ENCODE measurements at regions not wholly inside any gene's neighbourhood (a gene's known extent, or its start where the extent isn't known, plus 50 kb on each side); places are given as distances from the start of the nearest gene placed in this dataset.
"Not testable (repeated sequence)": the region's sequence is repeated elsewhere in the genome, so short reads cannot be mapped to it uniquely, and the experiment has no call there.

DNA sequence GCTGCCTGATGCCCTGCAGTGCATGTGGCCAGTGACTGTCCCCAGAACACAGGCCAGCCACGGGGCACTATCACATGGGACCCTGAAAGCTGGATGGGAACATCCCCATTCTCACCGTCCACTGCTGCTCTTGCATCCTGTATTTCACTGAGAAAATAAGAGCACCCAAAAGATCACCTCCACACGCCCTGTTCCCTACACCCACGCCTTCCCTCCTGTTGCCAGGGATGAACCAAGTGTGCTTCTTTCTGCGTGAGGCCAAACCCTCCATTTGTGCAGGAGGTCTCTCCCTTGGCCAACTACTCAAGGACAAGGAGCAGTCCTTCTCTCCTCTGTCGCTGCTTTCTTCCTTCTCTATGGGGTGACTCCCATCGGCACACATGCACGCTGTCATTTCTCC is 118.3 kb downstream of the LRRC37A3 start:
- DNase-seq, result not testable (repeated sequence)

DNA sequence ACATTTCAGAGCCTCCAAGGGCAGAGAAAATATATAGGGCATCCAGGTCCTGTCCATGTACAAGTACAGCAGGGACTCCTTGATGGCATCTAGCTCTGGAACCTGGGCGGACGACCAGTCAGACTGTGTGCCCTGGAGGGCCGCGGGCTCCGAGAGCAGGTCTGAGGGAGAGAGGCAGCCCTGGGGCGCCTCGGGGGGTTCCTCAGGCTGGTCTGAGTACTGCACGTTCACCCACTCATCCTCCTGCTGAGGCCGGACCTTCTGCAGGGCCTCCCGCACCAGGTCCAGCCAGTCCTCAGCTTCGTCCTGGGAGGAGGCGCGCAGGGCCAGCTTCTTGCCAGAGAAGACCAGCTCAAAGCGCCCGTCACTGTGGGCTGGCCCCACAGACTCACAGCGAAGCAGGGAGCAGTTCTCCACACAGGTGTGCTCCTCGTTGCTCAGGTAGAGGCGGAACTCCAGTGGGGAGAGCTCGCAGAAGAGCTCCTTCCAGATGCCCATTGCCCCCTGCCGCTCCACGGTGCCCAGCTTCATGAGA is 118.8 kb downstream of the LRRC37A3 start:
- DNase-seq, result not testable (repeated sequence)

DNA sequence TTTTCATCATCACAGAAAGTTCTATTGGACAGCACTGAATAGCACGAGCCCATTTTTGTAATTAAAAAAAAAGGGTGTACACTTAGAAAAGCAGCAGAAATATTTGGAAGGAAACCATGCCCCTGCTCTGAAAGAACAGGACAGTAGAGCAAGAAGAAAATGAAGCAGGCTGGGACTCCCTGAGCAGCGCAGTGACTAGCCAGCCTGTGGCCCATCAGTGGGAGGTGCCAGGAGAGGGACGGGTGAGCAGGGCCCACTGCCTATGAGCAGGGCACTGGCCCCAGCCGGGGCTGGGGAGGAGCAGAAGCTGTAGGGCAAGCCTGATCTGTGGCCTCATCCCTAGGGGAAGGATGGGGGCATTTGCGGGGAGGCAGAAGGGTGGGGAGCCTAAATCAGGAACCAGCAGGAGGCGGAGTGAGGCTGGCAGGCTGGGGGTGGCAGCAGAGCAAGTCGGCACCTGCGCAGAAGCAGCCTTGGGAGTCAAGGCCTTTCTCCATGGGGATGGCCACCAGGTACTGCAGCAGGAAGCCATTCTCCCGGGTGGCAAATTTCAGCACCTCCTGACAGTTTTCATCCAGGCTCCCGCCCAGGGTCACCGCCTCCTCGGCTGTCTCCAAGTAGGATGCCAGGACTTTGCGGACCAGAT is 119.6 kb downstream of the LRRC37A3 start:
- DNase-seq, result not testable (repeated sequence)

DNA sequence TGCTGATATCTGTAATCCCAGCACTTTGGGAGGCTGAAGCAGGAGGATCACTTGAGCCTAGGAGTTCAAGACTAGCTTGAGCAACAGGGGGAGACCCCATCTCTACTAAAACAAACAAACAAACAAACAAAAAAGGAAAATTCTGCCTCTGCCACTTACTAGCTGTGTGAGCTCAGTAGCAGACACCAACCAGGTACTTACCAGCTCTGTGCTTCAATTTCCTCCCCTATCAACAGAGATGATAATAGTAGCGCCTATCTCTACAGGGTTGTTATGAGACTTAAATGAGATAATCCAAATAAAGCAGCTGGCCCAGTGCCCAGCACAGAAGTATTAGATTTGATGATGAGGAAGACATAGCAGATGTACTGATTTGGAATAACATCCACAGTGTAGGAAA is 120.3 kb downstream of the LRRC37A3 start:
- not testable (repeated sequence) for DNase-seq

DNA sequence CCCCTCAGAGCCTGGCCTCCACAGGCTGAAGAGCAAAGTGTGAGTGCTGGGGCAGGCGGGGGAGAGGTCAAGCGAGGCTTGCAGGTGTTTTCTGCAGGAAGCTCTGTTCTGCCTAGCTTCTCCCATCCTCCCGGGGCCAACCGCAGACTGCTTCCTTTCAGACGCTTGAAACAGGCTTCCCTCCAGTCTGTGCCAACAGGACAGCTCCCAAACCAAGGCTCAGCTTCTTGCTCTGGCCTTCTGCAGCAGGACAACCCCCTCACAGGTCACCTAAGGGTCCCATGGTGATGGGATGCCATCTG is 120.8 kb downstream of the LRRC37A3 start:
- not testable (repeated sequence) for DNase-seq

DNA sequence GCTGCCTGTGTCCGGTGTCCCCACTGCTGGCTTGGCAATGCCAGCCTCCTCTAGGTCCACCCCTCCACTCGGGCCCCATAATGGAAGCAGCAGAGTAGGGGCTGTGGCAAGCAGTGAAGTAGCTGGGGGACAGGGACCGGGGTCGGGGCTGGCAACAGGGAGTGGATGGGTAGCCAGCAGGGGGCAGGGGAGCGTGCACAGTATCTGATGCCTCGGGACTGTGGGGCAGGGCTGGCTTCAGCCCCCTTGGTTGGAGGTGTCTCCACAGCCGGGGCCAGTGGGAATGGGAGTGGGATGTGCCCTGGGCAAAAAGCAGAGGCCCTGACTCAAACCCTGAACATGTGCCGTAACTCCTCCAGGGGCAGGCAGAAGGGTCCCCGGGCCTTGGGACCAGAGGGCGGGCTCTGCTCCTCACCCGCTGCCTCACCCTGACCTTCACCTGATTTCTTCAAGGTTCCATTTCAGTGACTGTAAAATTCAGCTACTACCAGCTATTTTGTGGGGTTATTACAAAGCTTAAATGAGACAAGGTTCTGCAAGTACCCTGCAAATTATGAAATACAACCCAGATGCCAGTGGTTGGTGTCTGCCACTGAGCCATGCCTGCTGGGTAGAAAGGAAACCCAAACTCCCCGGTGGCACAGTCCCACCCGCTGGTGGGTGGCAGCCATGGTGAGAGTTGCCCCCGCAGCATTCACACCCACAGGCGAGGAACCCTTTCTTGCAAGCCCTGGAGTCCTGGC is 121.4 kb downstream of the LRRC37A3 start:
- DNase-seq, result not testable (repeated sequence)

DNA sequence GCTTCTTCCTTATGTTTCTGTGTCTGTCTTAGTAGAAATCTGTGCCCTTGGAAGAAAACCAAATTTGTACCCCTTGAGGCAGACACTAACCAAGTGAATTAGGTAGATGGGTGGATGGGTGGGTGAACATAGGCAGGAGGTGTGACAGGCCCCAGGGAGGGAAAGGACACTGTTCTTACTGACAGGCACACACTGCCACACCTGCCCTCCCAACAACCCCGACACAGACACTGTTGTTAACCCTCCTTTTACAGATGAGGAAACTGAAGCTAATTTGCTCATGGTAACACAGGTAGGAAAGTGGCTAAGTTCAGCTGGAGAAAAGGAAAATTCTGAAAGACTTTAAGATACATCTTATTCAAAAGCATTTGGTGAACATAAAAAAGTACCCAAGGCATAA is 123.9 kb downstream of the LRRC37A3 start:
- DNase-seq, result not testable (repeated sequence)

DNA sequence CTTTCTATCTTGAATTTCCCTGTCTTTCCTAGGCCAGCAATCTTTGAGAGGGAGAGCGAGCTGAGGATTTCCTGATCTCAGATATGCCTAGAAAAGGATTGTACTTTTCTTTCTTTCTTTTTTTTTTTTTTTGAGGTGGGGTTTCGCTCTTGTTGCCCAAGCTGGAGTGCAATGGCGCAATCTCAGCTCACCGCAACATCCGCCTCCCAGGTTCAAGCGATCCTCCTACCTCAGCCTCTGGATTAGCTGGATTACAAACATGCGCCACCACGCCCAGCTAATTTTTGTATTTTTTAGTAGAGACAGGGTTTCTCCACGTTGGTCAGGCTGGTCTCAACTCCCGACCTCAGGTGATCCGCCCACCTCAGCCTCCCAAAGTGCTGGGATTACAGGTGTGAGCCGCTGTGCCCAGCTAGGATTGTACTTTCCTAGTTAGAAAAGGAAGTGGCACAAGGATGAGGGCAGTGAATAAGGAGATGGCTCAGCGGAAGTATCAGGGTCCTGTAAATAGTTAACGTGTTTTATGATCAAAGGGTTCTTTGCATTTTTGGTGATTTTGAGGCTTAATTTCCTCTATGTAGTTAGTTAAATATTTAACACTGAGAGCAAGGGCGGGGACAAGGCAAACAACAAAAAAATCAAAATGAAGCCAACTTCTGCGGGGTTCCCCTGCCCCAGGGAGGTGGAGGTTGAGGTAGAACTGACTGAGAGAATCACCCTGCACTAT is 124.6 kb downstream of the LRRC37A3 start:
- DNase-seq, result not testable (repeated sequence)

DNA sequence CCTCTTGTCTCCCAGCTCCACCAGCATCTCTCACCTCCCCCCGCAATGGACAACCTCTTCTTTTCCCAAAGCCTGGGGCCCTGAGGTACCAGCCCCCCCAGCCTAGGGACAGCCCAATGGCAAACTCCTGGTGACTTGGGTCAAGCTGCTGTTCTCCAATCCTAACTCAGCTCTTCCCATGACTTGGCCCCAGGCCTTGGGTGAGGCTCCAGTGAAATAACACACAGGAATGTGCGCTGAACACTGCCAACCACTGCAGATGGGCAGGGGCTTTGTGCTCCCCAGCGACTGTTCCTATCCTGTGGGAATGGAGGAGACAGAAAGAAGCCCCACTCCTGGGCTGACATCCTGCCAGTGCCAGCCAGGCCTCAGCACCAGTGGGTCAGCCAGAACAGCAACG is 125.2 kb downstream of the LRRC37A3 start:
- DNase-seq, result not testable (repeated sequence)

DNA sequence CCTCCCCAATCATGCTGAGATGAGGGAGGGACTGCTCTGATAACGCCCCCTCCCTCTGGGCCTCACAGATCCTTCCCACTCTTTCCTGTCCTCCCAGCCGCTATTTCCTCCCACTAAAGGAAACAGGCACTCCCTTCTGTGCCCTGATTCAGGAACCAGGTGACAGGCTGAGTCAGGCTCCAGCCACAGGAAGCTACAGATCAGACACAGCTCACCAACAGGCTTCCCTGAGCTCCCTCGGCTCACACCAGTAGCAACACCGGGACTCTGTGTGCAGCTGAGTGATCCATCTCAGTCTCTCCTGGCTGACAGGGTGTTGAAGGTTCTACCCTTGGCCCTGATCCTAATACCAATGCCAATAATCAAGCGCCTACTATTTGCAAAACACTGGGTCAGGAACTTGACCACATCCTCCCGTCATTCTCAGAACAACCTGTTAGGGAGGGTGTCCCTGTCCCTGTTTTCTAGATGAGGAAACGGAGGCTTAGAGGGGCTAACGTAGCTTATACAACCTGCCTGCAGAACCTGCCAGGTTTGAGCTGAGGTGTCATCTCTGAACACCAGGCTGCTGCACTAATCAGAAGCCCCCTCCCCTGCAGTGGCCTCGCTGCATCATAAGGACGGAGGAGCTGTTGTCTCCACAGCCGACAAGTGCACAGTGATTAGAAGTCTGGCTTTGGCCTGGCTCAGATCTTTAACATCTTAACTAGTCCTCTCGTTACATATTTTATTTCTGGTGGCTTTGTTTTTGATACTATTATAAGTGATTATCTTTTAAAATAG is 126.3 kb downstream of the LRRC37A3 start:
- peak; percentile 43 for DNase-seq

DNA sequence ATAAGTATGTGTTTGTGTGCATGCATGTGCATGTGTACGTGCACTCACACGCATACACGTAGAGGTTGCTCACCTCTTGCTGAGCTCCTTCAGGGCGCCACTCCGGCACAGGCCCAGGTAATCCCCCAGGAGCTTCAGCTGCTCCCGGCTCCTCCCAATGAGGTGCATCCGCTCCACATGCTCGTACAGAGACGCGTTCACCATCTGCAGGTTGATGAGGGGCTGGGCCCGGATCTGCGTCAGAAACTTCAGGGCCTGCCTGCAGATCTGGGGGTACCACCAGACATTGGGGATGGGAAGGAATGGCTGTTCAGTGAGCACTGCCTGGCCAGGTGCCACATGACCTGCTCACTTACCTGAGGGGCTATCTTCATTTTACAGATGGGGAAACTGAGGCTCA is 127.0 kb downstream of the LRRC37A3 start:
- DNase-seq, result not testable (repeated sequence)

DNA sequence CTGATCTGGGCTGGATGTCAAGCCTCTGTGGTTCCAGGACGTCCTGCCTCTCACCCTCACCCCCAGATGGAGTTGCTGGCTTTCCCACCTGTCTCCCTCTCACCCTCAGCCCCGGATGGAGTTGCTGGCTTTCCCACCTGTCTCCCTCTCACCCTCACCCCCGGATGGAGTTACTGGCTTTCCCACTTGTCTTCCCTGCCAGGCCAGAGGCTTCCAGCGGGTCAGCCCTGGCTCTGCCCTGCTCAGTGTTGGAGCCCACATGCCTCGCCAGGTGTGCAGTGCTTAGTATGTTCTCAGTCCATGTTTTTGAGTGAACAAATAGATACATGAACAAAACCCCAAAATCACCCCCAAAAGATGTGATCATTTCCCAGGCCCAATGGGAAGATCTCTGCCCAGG is 127.6 kb downstream of the LRRC37A3 start:
- DNase-seq, result not testable (repeated sequence)

DNA sequence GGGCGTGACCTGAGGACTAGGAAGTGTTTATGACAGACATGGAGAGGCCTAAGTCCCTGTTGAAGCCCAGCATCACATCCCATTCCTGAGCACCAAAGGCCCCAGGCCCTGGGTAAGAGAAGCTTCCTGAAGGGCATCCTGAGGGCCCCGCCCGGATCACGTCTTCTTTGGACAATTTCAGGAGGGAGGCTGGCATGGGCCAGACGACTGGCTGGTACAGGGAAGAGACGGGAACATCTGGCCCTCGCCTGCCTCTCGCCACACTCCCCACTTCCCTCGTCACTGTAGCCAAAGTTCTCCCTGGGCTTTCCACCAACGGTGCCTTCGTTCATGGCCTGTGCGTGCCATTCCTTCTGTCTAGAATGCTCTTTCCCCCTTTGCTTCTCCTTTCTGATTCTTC is 128.1 kb downstream of the LRRC37A3 start:
- not testable (repeated sequence) for DNase-seq

DNA sequence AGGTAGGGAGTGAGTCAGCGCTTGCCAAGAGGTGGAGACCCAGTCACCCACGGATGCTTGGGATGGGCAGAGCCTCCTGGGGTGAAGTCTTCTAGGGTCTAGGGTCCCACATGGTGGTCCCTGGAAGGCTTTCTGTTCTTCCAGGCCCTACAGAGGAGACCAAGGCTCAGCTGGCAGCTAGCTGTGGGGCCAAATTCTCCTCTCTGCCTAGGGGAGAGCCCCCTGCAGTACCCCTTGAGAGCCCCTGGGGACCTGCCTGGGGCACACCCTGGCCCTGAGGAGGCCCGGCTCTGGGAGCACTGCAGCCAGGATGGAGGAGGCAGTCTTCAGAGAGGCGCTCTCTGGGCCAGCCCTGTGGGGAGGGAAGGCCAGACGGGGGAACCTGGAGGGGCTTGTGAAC is 128.6 kb upstream of the SMURF2 start:
- not testable (repeated sequence) for DNase-seq

DNA sequence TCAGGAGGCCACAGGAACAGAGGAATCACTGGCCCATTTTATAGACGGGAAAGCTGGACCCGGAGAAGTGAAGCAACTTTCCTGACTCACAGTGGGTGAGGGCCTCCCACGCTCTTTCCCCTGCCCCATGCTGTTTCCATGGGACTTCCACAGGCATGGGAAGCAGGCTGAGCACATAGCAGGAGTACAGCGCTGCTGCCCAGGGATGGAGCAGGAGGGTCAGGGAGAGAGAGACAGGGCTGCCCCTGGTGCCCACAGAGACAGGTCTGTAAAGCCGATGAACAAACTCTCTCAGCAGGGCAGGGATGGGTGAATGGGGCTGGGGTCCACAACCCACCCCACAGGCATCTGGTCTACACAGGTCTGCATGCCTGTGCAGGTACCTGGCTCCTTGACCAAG is 128.1 kb upstream of the SMURF2 start:
- DNase-seq, result not testable (repeated sequence)

DNA sequence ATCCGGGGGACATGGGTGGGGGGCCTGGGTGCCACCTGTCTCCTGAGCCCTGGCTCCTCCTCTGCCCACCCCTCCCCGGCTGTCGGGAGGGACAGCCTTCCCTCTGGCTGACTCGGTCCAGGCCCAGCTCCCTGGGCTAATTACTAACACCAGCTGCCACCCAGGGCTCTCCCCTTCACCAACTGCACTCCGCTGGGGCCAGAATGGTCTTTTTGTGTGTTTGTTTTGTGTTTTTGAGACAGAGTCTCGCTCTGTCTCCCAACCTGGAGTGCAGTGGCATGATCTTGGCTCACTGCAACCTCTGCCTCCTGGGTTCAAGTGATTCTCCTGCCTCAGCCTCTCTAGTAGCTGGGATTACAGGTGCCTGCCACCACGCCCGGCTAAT is 126.9 kb upstream of the SMURF2 start:
- not testable (repeated sequence) for DNase-seq

DNA sequence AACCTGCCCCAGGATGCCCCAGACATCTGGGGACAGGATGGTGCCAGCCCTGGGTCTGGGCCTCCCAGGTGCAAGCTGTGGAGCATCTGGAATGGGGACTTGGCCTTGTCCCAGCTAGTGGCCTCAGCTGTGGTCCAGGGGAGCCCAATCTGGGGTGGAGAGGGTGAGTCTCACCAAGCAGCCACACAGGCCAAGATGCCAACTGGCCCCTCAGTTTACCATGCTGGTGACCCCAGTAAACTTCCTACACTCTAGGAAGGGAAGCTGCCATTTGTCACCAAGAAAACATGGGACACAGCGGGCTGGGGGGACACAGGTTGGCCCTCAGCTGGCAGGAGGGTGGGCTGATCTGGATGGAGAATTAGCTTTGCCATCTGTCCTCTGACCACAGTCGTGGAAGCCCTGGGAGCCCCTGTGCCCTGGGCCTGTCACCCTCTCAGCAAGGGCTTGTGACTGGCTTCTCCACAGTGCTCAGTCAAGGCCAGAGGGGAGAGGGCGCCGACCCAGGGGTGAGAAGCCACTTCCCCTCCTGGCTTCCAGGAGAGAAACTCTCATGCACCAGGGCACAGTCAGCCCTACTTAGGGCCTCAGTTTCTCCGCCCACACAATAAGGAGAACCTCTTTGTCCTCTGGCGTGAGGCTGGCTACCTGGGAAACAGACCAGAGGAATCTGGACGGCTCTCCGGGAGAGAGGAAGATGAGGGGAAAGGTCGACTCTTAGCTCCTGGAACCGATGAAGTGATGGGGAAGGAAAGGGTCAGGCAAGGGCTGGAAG is 126.4 kb upstream of the SMURF2 start:
- no peak for DNase-seq

DNA sequence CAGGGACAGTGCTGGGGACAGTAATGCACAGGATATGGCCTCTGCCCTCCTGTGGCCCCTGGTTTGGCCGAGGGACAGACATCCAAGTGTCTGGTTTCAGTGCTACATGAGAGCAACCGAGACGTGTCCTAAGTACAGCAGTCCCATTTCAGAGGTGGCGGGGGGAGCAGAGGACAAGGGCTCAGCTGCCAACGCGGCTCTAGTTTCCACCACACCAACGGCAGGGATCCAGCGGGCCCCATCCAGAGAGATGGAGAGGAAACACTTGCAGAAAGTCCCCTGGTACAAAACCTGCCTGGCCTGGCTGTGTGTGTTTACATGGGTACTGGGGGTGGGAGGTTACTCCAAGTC is 125.8 kb upstream of the SMURF2 start:
- DNase-seq, result no peak

DNA sequence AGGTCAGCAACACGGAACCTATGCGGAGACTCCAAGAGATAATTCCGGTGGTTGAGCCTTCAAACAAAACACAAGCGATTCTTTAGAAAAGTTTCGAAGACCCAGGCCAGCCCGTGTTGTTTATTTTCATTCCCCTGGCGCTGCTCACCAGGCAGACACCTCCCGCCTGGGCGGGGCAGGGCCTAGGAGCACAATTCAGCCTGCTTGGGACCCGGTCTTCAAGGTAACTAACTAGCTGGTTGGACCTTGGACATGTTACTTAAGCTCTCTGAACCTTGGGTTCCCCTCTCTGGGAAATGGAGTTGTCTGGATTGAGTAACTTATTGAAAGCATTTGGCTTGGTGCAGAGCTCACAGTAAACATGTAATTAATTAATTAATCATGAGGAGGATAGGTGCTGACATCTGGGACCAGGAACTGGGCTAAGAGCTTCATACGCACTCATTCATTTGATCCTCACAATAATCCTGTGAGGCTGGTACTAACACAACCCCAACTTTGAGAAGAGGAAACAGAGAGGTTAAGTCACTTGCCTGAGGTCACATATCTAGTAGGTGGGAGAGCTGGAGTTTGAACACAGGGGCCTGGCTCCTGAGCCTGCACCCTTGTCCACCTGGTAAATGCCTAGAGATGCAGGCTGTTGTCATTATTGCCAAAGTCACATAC is 125.3 kb upstream of the SMURF2 start:
- DNase-seq, result no peak

DNA sequence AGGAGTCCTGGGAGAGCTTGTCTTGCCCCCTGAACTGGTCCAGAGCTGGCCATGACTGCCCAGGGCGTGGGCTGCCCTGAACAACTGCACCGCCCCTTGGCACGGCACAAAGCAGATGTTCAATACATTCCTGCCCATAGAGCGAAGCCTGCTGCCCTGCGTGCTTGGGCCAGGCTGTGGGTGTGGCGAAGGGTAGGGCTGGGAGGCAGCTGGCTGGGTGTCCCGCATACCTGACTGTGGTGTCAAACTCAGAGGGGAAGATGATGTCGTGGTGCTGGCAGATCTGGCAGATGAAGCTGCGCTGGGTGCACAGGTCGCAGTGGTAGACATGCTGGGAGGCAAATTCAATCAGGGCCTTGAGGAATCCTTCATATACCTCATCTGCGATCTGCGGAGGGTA is 124.2 kb upstream of the SMURF2 start:
- no peak for DNase-seq

DNA sequence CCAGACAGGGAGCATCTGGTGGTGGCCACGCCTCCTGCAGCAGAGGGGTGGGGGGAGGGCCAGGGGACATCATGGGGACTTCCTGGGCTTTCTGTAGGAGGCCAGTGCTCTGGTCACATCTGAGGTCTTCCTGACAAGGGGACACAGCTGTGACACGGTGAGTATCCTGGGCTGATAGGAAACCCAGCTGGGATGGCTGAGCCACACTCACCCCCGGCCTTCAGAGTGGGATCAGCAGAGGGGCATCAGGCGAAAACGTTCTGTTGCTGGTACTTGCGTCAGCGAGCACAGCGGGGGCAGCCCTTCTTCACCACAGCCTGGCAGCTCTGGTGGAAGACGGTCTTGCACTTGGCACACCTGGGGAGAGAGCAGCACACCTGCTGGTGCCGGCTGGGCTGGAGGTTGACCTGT is 122.9 kb upstream of the SMURF2 start:
- no peak for DNase-seq

All from activated naive CD4-positive, alpha-beta T cell treated with Interleukin-2 at 50 U/mL for 16 hours (primary cell).